AG04449 (cell line): ENCODE measurements at regions not wholly inside any gene's neighbourhood (a gene's known extent, or its start where the extent isn't known, plus 50 kb on each side); places are given as distances from the start of the nearest gene placed in this dataset.
A peak's percentile ranks its signal among the peaks of the same experiment; 100 is the strongest.

Source experiments
- CTCF ChIA-PET: fragments of 350-600 bp; formaldehyde crosslinking; extraction: SDS; loops from one replicate; lab custom pipeline; 2021; ENCODE audit warnings: antibody characterized with exemption; lab: Yijun Ruan, JAX
- POLR2A ChIA-PET: fragments of 400-600, 350-600 bp; formaldehyde crosslinking; extraction: SDS; loops from one replicate; lab custom pipeline; 2020; ENCODE audit warnings: antibody characterized with exemption, inconsistent platforms; lab: Yijun Ruan, JAX
- DNase-seq: peaks from one replicate; pipeline ENCODE4 v3.0.0-alpha.2; 2010; ENCODE audit warnings: low read depth, low spot score
- H3K4me3 ChIP-seq: 2 replicates; pipeline ENCODE4 v1.5.1; 2011; ENCODE audit warnings: low read depth, mild to moderate bottlenecking, control low read depth, low read length
- TF ChIP-seq, protein P1 (sequence below): IDR thresholded peaks from one replicate; pipeline ENCODE4 v1.5.1; 2011; ENCODE audit warnings: mild to moderate bottlenecking, moderate library complexity, low read length, control low read depth, inconsistent platforms; ENCODE audit not compliant: insufficient read depth; ENCODE audit errors: missing control alignments

DNA sequence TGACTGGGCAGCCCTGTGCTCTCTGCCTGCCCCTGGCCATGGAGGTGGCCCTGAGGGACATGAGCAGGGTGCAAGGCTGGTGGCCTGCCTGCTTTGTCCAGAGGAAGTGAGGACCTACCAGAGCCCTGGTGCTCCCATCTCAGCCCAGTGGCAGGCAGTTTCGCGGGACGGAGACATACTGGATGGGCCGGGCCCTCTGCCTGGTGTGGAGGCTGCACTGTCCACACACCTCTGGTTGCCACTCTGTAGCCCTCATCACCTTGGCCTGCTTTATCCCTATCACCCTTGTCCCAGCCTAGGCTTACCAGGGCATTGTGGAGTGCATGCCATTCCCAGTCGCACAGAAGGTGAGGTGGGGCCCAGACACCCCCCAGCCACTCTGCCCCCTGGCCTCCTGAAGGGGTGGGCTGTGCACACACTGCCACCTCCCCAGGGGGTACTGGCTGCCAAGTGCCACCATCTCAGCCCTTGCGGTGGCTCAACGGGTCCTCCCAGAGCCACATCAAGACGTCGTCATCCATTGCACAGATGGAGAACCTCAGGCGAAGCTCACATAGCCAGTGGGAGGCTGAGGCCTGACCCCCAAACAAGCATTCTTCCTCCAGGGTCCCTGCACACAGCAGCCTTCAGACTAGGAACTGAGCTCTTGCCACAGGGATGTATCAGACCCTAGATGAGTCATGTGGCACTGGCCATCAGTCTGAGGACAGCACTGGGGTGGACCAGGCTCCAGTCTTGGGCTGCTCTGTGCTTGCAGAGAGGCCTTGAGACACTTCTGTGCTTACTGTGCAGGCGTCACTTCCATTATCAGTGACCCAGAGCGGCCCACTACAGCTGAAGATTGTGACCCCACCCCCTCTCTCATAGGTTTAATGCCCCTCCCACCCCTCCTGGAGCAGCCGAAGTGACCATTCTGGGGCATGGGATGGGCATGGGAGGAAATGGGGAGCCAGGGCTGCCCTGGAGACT is 176.1 kb downstream of the IGLL1 start:
- TF ChIP-seq, protein P1, sequence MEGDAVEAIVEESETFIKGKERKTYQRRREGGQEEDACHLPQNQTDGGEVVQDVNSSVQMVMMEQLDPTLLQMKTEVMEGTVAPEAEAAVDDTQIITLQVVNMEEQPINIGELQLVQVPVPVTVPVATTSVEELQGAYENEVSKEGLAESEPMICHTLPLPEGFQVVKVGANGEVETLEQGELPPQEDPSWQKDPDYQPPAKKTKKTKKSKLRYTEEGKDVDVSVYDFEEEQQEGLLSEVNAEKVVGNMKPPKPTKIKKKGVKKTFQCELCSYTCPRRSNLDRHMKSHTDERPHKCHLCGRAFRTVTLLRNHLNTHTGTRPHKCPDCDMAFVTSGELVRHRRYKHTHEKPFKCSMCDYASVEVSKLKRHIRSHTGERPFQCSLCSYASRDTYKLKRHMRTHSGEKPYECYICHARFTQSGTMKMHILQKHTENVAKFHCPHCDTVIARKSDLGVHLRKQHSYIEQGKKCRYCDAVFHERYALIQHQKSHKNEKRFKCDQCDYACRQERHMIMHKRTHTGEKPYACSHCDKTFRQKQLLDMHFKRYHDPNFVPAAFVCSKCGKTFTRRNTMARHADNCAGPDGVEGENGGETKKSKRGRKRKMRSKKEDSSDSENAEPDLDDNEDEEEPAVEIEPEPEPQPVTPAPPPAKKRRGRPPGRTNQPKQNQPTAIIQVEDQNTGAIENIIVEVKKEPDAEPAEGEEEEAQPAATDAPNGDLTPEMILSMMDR, result no peak
- POLR2A ChIA-PET, result no interaction called here
- no peak for DNase-seq
- CTCF ChIA-PET, result interaction anchor here (1.0 to 1.4 kb wide), 5 partner anchors 10 to 138 kb away, joined by 3 read pairs; no protein-coding TSS in a partner anchor
- no peak overlapping the region for H3K4me3 ChIP-seq

DNA sequence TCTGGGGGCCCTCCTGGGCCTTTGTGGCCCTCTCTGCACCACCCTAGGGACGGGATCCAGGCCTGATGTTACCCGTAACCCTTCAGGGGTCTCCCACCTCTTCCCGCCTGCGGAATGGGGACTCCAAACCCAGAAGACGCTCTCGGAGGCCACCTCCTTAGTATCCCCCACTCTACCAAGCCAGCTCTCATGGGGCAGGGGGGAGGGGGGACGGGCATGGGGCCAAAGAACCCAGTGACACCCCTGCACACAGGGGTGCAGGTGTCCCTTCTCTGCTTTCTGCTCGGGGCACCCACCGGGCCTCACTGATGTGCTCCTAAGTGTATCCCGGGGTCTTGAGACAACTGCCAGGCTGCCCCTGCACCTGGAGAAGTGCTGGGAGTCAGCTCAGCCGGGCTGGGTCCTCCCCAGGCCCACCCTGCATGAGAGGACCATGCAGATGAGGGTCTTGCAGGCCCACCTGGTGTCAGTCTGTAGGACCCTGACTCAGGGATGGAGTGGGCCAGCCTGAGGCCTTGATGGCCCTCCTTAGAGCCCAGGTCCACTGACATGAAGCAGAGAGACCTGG is 176.9 kb downstream of the IGLL1 start:
- TF ChIP-seq, protein P1, result no peak
- no peak for DNase-seq
- ChIA-PET CTCF (no interaction called here), POLR2A (no interaction called here)
- no peak overlapping the region for H3K4me3 ChIP-seq

DNA sequence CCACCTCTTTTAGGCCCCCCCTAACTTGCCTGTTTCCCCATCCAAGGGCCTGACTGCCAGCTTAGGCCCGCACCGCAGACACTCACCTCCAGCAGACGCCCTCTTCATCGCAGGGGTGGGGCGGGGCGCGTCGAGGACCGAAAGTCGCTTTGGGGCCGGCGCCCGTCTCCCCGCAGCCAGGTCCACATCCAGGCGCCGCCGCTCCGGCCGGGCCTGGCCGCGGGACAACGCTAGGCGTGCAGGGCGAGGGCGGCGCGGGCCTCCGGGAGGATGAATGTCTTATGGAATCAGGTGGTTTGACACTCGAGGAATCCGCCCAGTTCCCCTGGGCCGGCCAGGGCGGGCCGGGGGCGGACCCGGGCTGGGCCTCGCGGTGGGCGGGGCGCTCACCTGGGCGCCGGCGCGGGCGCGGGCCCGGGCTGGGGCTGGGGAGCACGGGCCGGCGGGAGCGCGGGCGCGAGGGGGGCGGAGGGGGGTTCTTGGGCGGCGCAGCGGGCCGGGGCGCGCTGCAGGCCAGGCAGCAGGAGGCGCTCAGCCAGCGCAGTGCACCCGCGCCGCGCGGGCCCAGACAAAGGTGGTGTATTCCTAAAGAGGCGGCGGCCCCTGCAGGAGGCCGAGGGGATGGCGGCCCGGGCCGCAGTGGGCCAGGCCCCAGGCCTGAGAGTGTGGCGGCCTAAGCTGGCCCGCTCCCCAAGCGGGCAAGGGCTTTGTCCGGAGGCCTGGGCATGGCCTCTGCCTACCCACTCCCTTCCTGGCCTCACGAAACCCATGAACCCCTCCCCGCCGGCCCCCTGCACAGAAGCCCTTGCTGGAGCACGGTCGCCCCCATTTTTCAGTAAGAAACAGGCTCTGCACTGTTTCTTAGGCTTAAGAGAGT is 177.6 kb downstream of the IGLL1 start:
- H3K4me3 ChIP-seq, result peak overlapping the region; percentile 3; the same call in 1 of the 2 replicates
- no peak for DNase-seq
- CTCF ChIA-PET, result no interaction called here
- TF ChIP-seq, protein P1, result peak; percentile 66
- POLR2A ChIA-PET, result no interaction called here

DNA sequence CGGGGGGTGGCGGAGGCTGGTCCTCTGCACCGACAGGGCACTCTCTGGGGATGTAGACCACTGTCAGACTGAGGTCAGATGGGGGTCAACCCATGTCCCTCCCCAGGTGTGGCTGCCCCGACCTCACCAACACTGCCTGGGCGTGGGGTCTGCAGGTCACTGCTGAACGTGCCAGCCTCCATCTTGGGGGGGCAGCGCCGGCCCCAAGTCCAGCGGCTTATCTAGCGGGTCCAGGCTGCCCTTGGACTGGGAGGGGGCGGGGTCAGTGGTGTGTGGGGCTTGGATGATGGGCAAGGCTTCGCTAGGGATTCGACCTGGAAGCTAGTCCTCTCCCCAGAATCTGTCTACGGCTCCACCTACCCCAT is 178.2 kb downstream of the IGLL1 start:
- TF ChIP-seq, protein P1, result no peak
- ChIA-PET CTCF (interaction anchor here (0.7 kb wide), 1 partner anchor 16 kb away, joined by 4 read pairs; no protein-coding TSS in a partner anchor), POLR2A (no interaction called here)
- DNase-seq, result no peak
- peak overlapping the region; percentile 3; the same call in 1 of the 2 replicates for H3K4me3 ChIP-seq

DNA sequence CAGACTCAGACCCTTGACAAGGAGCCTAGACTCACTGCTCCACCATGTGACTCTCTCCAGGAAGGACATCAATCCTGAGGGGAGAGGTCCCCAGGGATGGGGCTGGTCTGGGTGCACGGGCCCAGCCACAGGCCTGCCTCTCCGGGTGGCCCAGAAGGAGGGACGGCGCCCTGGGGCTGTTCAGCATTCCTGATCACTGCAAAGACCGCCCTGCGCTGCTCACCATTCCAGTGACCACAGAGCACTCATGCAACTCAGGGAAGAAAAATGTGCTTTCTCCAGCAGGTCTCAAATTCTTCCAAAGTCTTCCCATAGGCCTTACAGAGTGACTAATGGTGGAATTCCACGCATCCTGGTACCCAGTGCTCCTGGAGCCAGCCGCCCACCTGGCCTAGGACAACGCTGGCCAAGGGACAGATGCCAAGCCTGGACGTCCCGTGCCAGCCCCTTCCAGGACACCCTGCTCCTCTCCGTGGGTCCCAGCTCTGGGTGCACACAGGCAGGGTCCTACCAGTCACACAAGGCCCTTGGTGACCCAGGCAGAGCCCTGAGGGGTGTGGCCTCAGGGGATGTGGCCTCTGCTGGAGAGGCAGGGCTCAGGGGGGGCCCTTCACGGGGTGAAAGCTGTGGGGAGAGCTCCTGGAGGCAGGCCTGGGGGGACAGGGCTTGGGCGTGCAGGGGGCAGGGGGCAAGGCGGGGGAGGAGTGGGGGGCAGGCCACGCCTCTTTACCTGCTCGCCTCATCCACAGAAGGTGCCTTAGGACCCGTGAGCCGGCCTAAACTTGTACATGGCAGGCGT is 178.8 kb downstream of the IGLL1 start:
- peak; percentile 69 for DNase-seq
- POLR2A ChIA-PET, result no interaction called here
- no peak overlapping the region for H3K4me3 ChIP-seq
- CTCF ChIA-PET, result interaction anchor here (0.7 kb wide), 1 partner anchor 16 kb away, joined by 4 read pairs; no protein-coding TSS in a partner anchor
- TF ChIP-seq, protein P1, result no peak
